ENCODE measurements at regions not wholly inside any gene's neighbourhood (a gene's known extent, or its start where the extent isn't known, plus 50 kb on each side); places are given as distances from the start of the nearest gene placed in this dataset.

- Mint-ChIP-seq H3K4me3 (no peak overlapping the region), H3K27me3 (ENCODE audit: low read depth) (no peaks in the 10 kb centered on the region), H3K27ac (no peak overlapping the region), H3K9me3 (no peaks in the 10 kb centered on the region), H3K36me3 (ENCODE audit: insufficient read depth in 1 of 3, low read depth in 3 of 3) (no peaks in the 10 kb centered on the region), H3K4me1 (no peaks in the 10 kb centered on the region)
- Histone ChIP-seq H4K91ac (ENCODE audit: insufficient read length, low read depth, low read length) (no peak overlapping the region), H3K27ac (ENCODE audit: insufficient read length, low read depth, low read length) (no peak overlapping the region), H2BK20ac (ENCODE audit: low read depth, low read length, poor library complexity, severe bottlenecking) (no peak overlapping the region), H3K79me1 (ENCODE audit: insufficient read depth, low read depth, low read length, poor library complexity, severe bottlenecking) (no peaks in the 10 kb centered on the region), H2AFZ (ENCODE audit: low read length) (no peak overlapping the region), H3K14ac (ENCODE audit: insufficient read depth, low read length) (no peak overlapping the region), H3K4ac (ENCODE audit: low read depth, low read length) (no peak overlapping the region), H3K27me3 (ENCODE audit: insufficient read depth, low read length) (no peaks in the 10 kb centered on the region), H2BK120ac (ENCODE audit: low read depth, low read length, poor library complexity, severe bottlenecking) (no peak overlapping the region), H3T11ph (ENCODE audit: low read length) (no peak overlapping the region), H3K9ac (ENCODE audit: extremely low read depth, insufficient read length, low read length) (no peak overlapping the region), H3K23ac (ENCODE audit: insufficient read length, low read depth, low read length) (no peak overlapping the region), H4K8ac (replicated peaks; ENCODE audit: insufficient read length, low read depth, low read length) (no peak overlapping the region), H2BK12ac (ENCODE audit: insufficient read length, low read depth, low read length) (no peak overlapping the region), H3K79me2 (ENCODE audit: insufficient read depth, low read length) (no peaks in the 10 kb centered on the region), H2BK5ac (ENCODE audit: insufficient read length, low read length) (no peak overlapping the region), H3K56ac (ENCODE audit: insufficient read length, low read depth, low read length) (no peak overlapping the region), H3K4me2 (ENCODE audit: insufficient read depth, insufficient read length, low read length) (no peak overlapping the region), H3K18ac (ENCODE audit: insufficient read length, low read depth, low read length) (no peak overlapping the region), H3K9me3 (ENCODE audit: control insufficient read depth, low read depth, low read length) (no peaks in the 10 kb centered on the region), H2AK5ac (ENCODE audit: insufficient read length, low read length) (no peak overlapping the region), H3K4me1 (ENCODE audit: insufficient read depth, low read length) (no peaks in the 10 kb centered on the region), H3K23me2 (ENCODE audit: insufficient read length, low read depth, low read length, poor library complexity, severe bottlenecking) (no peaks in the 10 kb centered on the region), H2BK15ac (ENCODE audit: low read depth, low read length) (no peak overlapping the region), H4K20me1 (ENCODE audit: control insufficient read depth, insufficient read depth, insufficient read length) (no peaks in the 10 kb centered on the region), H4K5ac (ENCODE audit: insufficient read length, low read depth, low read length) (no peak overlapping the region)
- no peak for TF ChIP-seq CTCF (conservative IDR thresholded peaks at IDR 0.05)
- no peak for DNase-seq
- WGBS (ENCODE audit: extremely low coverage, insufficient read length, low lambda C conversion rate): no CpG with 5 or more reads among the region's 1 CpG
These were observed 339.0 kb downstream of the RAD51AP2 start for GRCh38 chr2:17179145-17179808.

Measured in H9 (cell line).